GM13976 (cell line): ENCODE measurements at regions not wholly inside any gene's neighbourhood (a gene's known extent, or its start where the extent isn't known, plus 50 kb on each side); places are given as distances from the start of the nearest gene placed in this dataset.

Experiments
- DNase-seq: peaks from one replicate; pipeline ENCODE4 v3.0.0; 2012; ENCODE audit warnings: low spot score
- in situ Hi-C: fragments of 300-500 bp; cut with MboI; formaldehyde crosslinking; loops from one replicate; pipeline ENCODE4 v1.12.0; 2022; ENCODE audit warnings: low sequenced_read_pairs, mixed read lengths, inconsistent platforms; ENCODE audit not compliant: unreplicated experiment
- TF ChIP-seq, protein P1 (sequence below): IDR thresholded peaks from 2 replicates; pipeline ENCODE4 v1.5.1; 2012; ENCODE audit warnings: borderline replicate concordance, mild to moderate bottlenecking; ENCODE audit not compliant: insufficient read depth; ENCODE audit errors: extremely low read depth, missing control alignments, control extremely low read depth

DNA sequence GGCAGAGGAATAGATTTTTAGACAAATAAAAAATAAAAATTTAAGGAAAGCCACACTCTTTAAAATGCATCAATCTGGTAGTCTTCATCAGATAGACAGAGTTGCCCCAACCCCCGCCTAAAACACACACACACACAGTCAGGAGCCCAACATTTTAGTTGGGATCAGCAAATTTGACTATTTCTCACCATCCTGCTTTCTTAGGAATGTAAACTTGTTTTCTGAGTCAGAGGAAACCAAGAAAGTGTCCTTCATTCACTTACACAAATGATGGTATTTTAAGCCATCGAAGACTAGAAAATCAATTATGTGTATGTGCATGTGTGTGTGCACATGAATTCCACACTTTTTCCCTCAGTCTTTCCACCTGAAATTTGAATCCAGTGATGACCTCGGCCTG lies 1657.5 kb downstream of the SLITRK1 start:
- TF ChIP-seq, protein P1, sequence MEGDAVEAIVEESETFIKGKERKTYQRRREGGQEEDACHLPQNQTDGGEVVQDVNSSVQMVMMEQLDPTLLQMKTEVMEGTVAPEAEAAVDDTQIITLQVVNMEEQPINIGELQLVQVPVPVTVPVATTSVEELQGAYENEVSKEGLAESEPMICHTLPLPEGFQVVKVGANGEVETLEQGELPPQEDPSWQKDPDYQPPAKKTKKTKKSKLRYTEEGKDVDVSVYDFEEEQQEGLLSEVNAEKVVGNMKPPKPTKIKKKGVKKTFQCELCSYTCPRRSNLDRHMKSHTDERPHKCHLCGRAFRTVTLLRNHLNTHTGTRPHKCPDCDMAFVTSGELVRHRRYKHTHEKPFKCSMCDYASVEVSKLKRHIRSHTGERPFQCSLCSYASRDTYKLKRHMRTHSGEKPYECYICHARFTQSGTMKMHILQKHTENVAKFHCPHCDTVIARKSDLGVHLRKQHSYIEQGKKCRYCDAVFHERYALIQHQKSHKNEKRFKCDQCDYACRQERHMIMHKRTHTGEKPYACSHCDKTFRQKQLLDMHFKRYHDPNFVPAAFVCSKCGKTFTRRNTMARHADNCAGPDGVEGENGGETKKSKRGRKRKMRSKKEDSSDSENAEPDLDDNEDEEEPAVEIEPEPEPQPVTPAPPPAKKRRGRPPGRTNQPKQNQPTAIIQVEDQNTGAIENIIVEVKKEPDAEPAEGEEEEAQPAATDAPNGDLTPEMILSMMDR, result no peak

DNA sequence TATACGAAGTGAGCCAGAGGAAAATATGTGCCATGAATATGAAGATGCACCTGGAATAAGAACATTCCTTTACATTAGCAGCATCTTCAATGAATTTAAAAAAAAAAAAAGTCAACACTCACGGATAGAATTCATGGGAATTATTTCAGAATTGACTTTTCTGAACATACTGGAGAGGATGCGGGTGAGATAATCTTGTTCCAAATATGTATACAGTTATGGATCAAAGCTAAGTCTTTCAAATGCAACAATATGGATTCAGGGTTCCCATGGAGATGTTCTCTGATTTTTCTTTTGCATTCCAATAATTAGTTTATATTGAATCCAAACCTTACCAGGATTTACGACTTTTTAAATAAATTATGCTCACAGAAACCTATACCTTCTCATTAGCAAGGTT lies 1660.7 kb downstream of the SLITRK1 start:
- TF ChIP-seq, protein P1, result no peak
- DNase-seq, result no peak
- in situ Hi-C loops, result no loop called here

More for the DNA sequence above, 1657.5 kb downstream of the SLITRK1 start:
- in situ Hi-C loops, result no loop called here
- DNase-seq, result no peak

DNA sequence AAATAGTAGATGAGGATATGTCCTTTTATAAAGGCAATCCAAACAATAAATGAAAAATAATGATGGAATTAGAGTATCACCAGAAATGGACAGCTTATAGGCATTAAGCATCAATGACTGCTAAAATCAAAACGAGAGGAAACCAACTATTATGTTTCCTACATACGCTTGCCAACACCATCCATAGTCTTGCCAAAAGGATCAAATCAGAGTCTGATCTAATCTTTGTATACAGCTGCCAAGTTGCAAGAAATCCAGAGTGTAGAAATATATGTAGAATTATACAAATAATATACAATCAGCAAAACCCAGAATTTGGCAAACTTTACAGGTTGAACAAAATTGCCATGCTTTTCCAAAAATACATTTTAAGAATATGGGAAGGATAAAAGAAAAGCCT lies 1661.6 kb downstream of the SLITRK1 start:
- in situ Hi-C loops, result no loop called here
- TF ChIP-seq, protein P1, result no peak
- no peak for DNase-seq

DNA sequence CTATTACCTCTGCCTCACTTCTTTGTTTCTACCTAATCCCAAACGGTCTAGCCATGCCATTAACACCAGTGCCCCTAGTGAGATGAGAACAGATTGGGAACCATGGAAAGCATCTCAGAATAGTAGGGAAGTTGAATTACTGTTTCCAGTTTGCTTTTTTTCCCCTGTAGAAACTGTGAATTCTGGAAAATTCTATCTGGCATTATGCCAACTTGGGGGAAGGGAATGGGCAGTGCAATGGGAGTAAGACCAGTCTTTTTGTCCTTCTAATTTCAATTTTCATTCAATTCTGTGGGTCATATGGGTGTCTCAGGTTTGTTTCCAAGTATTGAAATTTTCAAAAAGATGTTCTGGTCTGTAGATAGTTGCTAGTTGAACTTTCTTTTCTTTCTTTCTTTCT lies 1666.1 kb downstream of the SLITRK1 start:
- DNase-seq, result no peak
- TF ChIP-seq, protein P1, result no peak
- in situ Hi-C loops, result no loop called here

DNA sequence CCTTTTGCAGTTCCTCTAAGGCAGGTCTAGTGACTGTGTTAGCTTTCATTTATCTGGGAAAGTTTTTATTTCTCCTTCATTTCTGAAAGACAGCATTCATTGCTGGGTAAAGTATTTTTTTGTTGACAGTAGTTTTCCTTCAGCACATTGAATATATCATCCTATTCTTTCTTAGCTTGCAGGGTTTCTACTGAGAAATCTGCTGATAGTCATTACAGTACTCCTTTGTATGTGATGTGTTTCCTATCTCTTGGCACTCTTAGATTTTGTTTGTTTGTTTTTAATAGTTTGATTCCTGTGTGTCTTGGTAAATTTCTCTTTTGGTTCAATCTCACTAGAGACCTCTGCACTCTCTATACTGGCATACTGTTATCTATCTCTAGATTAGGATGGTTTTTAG lies 1667.9 kb downstream of the SLITRK1 start:
- TF ChIP-seq, protein P1, result no peak
- no peak for DNase-seq

DNA sequence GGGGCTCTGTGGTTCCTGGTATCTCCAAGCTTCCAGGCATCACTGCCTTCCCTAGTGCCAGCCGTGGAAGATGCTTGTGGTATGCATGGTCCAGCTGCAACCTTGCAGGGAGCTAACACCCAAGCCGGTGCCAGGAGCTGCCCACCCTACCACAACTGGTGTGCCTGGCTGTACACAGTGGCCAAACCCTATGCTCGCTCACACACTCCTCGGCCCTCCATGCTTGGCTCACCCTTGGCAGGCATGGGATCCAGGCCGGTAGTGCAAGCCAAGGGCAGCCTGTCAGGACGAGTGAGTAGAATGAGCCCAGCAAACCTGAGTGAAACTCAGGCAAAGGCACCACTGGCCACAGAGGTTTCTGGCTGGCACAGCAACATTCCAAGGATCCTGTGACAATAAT lies 1676.0 kb downstream of the SLITRK1 start:
- TF ChIP-seq, protein P1, result no peak
- in situ Hi-C loops, result no loop called here

More for the DNA sequence above, 1667.9 kb downstream of the SLITRK1 start:
- in situ Hi-C loops, result no loop called here

DNA sequence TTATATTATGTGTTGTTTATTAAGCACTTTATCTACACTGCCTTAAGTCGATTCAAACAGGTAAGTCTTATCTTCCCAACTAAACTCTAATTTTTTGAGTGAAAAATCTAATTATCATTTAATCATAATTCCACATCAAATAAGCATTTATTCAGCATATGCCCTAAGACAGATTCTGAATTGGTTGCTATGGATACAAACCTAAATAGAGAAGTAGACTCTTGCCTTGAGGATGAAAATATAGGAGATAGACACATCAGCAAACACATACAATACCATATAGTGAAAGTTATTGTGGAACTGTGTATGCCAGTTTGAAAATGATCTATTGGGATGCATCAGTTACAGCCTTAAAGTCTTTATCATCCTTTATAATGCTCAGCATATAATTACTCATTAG lies 1679.9 kb downstream of the SLITRK1 start:
- DNase-seq, result no peak
- in situ Hi-C loops, result no loop called here
- TF ChIP-seq, protein P1, result no peak

More for the DNA sequence above, 1676.0 kb downstream of the SLITRK1 start:
- DNase-seq, result no peak
